ENCODE measurements at regions not wholly inside any gene's neighbourhood (a gene's known extent, or its start where the extent isn't known, plus 50 kb on each side); places are given as distances from the start of the nearest gene placed in this dataset.

DNA sequence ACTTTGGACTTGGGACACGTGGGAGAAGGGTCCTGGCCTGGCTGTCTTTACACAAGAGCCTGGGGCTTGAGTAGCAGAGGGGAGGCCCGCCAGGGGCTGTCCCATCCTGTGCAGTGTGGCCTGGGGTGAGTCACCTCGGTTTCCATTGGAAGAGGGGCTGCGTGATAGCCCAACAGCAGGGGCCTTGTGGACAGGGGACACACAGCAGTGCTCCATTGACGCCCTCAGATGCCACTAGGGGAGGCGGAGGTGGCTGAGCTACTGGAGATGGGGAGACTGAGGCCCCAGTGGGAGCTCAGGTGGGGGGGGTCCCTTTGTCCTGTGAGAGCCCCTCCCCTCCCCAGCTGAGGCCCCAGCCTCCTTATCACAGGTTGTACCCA lies 50.0 kb upstream of the RNU6ATAC start:
- DNase-seq = no peak

DNA sequence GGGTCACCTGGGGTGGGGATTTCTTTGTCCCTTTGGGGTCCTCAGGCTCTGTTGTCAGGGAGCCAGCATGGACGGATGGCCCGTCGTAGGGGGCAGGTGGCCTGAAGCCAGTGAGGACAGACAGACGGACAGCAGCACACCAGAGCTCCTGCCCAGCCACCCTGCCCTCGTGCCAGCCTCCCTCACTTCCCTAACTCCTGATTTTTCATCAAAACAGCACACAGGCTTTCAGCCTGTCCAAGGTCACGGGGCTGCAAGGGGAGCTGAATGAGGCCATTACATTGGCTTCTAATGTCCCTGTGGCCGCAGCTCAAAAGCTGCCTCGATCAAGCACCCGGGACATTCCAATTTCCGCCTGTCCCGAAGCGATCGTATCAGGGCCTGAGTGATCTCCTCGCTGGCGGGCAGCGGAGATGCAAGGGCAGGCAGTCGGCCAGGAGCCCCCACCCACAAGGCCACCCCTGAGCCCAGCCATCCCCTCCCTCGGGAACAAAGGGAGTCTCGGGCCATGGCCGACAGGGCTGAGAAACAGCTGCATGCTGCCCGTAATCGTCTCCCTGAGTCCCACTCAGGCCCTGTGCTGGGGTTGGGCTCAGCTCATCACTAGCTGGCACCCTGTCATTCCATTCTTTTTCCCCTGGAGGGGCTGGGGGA lies 50.5 kb upstream of the RNU6ATAC start:
- no peak for DNase-seq

DNA sequence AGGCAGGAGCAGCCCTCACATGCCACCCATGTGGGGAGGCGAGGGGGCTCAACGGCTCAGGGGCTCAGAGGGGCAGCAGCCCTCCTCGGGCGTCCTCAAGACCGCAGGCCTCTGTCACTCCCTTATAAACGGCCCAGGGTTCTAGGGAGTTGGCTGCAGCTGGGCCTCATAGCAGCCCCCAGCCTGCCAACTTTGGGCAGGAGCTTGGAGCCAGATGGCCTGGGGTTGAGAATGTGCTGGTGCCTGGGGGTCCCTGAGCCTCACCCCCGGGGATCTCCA lies 51.0 kb upstream of the RNU6ATAC start:
- no peak for DNase-seq

DNA sequence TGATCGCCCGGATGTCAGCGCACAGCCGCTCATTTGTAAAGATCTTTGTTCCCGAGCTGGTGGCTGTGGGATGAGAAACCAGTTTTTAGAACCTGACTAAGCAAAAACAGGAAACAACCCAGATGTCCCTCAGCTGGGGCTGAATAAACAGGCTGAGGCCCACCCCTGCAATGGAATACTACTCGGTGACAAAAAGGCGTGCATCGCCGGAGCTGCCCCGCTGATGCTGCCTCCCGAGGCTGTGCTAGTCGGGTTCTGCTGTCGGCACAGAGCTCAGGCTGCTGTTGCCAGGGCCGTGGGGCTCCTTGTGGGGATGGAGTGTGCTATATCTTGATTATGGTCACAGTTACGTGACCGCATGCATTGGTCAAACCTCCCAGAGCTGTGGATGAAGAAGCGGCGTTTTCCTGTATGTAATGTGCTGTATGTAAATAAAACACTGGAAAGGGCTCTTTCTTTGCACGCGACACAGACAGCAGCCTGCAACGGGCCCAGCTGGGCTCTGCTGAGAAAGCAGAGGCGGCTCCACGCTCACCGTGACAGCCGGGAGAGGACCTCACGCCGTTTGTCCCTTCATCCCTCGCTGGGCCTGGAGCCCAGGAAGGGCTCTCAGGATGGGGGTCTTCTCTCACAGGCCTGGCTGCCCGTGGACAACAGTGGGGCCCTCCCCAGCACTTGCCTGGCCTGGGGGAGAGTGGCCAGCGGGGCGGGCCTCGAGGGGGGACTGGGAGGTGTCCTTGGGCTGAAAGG lies 51.5 kb upstream of the RNU6ATAC start:
- DNase-seq = no peak

GRCh38 chr9:134216449-134216951 lies 52.1 kb upstream of the RNU6ATAC start:
- no peak for DNase-seq

GRCh38 chr9:134216961-134217360 lies 52.6 kb upstream of the RNU6ATAC start:
- DNase-seq = no peak

DNA sequence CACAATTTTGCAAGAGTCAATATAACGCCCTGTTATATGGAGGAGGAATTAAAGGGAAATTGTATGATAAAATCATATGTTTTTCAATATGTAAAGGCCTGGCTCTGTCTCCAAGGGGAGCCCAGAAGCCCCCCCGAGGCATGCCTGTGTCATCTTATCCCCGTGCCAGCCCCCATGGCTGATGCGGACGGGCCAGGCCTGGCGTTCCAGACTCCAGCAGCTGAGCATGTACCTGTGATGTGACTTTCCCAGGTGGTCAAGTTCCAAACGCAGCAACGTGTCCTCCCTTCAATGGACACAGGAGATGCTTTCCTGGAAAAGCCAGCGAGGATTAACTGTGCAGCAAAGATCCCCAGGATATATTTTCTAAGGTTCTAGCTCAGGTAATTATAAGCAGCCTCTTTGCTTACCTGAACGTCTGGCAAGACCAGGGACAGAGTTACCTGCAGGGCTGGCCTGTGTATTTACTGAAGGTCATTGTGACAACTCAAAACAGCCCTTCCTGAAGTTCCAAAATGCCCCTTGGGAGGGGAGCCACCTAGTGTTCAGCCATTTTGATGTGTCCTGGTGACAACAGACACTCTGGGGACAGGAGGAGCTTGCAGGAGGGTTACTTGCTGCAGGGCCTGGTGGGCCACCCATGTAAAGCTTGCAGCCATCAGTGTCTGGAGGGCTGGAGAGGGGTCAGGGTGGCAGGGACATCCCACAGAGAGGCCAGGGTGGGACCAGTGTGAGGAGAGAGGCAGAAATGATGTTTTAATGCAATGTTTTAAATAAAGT lies 53.3 kb upstream of the RNU6ATAC start:
- DNase-seq = no peak

DNA sequence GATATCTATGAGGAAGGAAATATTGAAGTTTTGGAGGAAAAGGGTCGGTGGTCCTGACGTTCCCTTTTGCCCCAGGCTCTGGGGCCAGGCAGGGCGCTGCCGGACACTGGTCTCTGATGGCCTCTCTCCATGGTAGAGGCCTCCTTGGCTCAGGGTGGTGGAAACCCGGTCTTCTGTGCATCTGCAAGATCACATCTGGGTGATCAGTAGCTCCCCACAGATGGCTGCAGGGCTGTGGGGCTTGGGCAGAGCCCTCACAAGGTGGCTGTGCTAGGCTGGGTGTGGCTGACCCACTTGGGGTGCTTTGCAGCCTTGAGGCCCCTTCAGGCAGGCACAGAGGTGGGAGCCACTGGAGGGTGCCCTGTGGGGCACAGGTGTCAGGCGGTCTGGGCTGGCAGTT lies 53.9 kb upstream of the RNU6ATAC start:
- no peak for DNase-seq

GRCh38 chr9:134219646-134220060 lies 55.3 kb upstream of the RNU6ATAC start:
- DNase-seq = no peak

- DNase-seq = no peak
These were observed 55.9 kb upstream of the RNU6ATAC start for GRCh38 chr9:134220311-134220710.

GRCh38 chr9:134221273-134222017 lies 57.1 kb upstream of the RNU6ATAC start:
- DNase-seq = no peak

- DNase-seq = no peak
These were observed 57.7 kb upstream of the RNU6ATAC start for GRCh38 chr9:134222018-134222573.

DNA sequence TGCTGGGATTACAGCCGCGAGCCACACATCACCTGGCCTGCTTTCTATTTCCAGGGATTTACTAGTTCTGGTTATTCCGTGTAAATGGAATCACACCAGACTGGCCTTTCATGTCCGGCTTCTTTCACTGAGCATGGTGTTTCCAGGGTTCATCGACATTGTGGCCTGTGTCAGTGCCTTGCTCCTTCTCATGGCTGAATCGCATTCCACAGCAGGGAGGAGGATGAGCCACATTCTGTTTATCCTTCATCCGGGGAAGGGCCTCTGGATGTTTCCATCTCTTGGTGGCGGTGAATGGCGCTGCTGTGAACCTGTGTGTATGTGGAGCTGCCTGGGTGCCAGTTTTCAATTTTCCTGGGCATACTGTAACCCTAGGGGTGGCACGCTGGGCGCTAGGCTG lies 58.7 kb upstream of the RNU6ATAC start:
- DNase-seq = no peak

DNA sequence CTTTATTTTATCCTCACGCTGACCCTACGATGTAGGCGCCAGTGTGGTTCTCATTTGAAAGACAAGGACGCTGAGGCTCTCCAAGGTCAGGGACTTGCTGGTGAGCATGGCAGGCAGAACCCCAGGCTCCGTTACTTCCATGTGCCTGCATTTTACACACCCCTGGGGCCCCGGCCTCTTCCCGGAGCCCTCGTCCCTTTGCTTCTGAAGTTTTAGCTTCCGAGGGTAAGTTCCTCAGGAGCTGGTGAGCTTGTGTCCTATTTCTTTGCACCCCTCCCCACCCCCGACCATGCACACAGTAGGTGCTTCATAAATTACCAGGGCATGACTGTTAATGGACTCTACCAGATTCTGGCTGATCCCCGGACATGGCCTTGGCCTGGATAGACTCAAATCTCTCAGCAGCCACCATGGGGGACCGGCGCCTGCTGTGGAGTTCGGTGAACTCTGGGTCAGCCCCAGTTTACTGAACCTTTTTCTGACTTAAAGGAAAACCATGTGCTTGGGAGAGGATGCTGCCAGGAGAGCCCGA lies 59.3 kb upstream of the RNU6ATAC start:
- DNase-seq = no peak

DNA sequence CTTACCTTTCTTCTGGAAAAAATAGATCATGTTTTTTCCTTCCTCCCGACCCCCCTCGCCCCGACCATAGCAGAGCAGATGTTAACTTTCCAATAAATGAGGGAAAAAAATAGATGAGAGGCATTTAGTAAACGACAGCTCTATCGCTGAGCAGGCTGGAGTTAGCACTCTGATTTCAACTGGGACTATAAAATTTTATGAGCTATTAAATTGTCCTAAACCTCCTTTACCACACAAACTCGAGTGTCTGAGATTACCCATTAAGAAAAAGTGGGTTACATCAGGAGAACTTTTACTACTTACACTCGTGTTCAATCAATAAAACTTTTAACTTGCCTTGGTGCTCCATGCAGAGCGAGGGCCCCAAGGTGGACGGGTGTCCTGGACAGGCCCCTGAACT lies 59.8 kb upstream of the RNU6ATAC start:
- DNase-seq = no peak

GRCh38 chr9:134224567-134225093 lies 60.3 kb upstream of the RNU6ATAC start:
- DNase-seq = no peak

DNA sequence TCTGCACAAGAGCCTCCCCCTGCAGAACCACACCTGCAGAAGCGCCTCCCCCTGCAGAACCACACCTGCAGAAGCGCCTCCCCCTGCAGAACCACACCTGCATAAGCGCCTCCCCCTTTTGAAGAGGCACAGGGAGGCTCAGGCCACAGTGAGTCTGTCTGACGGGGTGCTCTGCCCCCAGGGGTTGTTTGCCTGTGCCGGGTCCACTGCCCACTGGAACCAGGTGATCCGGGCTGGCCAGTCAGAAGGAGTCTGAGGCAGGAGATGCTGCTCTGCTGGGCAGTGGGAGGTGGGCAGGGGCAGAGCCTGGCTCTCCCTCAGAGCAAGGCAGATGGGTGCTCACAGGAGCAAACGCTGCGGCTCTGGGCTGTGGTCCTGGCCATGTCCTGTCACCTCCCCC lies 60.8 kb upstream of the RNU6ATAC start:
- DNase-seq = no peak

DNA sequence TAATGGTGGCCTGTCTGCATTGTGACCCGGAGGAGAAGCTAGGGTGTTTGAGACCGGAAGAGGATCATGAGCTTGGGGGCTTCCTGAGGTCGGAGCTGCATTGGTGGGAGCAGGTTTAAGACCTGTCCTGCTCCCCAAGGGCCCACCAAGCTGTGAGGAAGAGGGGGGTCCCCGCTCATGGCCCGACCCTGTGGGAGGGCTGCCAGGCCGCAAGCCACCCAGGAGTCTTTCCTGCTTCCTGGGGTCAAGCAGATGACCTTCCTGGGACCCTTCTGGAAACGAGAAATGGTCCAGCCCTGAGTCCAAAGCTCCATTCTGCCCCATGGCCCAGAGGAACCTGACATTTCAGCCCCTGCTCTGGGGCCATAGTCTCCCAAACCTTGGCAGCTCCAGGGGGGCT lies 61.5 kb upstream of the RNU6ATAC start:
- DNase-seq = no peak

DNA sequence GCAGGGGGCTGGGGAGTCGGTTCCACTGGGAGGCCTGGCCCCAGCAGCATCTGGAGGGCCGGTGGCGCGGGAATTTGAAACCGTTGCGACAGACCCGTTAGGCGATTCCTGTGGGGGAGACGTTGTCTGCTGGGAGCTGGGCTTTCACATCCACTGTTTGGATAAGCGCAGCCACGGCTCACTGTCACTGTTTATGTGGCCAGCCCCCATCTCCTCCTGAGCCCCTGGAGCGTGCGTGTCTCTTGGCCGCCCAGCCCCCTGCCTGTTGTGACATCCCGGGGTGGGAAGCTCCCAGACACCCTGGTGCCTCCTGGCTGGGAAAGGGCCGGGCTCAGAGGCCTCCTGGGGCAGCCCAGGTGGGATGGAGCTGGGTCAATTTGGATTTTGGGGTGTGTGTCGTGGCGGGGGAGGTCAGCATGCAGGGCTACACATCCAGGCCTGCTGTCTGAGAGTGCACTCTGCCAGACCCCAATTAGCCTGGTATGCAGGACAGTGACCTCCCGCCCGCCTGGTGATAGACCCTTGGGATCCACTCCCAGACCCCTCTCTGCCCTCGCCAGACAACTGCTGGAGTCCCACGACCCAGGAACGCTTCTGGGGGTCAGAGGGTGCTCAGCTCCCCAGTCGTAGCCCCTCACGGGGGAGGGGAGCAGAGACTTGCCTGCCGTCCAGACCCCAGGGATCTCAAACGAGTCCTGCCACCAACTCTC lies 62.0 kb upstream of the RNU6ATAC start:
- no peak for DNase-seq

- no peak for DNase-seq
These were observed 63.4 kb upstream of the RNU6ATAC start for GRCh38 chr9:134227451-134228411.

DNA sequence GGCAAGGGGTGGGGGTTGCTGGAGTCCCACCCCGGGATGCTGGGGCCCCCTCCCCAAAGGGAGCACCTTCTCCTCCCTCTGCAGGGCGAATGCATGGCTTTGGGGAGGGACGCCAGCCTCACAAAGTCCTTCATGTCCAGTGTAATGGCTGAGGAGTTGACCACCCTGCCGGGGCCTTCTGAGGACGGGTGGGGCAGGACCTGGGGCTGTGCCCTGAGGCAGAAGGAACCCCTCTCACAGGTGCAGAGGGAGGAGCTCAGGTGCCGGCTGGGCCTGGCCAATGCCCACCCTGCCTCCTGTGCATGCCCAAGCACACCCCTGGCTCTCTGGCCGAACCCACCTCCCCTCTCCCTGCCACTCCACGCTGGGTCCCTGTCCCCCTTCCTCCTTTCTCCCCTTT lies 64.3 kb upstream of the RNU6ATAC start:
- DNase-seq = no peak
